B cell (primary cell): ENCODE measurements at regions not wholly inside any gene's neighbourhood (a gene's known extent, or its start where the extent isn't known, plus 50 kb on each side); places are given as distances from the start of the nearest gene placed in this dataset.
"Not testable (repeated sequence)": the region's sequence is repeated elsewhere in the genome, so short reads cannot be mapped to it uniquely, and the experiment has no call there.

ENCODE experiments used
- ATAC-seq: fragments of 200-7000 bp; cut with Tn5 transposase; one replicate; pipeline ENCODE4 v1.10.0; 2021; ENCODE audit warnings: low read depth, mild to moderate bottlenecking, moderate number of reproducible peaks, moderate library complexity
- CTCF ChIA-PET: fragments of 350-600 bp; sonication (Branson Sonifier 250); formaldehyde crosslinking; loops from one replicate; lab custom pipeline; 2021; ENCODE audit warnings: antibody characterized with exemption, inconsistent platforms; lab: Charles Lee
- POLR2A ChIA-PET: fragments of 350-600 bp; sonication (Branson Sonifier 250); formaldehyde crosslinking; loops from one replicate; lab custom pipeline; 2021; ENCODE audit warnings: antibody characterized with exemption; lab: Charles Lee
- DNase-seq: peaks from one replicate; pipeline ENCODE4 v3.0.0; 2013
- H2AFZ ChIP-seq: 2 replicates; pipeline ENCODE4 v1.6.1; 2012; ENCODE audit warnings: mild to moderate bottlenecking, low read depth, low read length; ENCODE audit not compliant: insufficient read depth, poor library complexity, severe bottlenecking
- H3K27ac ChIP-seq, 2 donors: 1 replicate in 1 of 2; 2 replicates in 1 of 2; pipeline ENCODE4 v1.5.1; 2012 to 2013; ENCODE audit warnings: low read length in 2 of 2, mild to moderate bottlenecking in 2 of 2, moderate library complexity in 1 of 2
- H3K27me3 ChIP-seq, 4 experiments: fragments of 200-600 bp in 1 of 4; sonication (generic) in 1 of 4; replicated peaks in 1 of 4; 1 replicate in 2 of 4; 2 replicates in 2 of 4; pipeline versions ENCODE4 v1.6.1 to v1.7.0; 2013 to 2016; ENCODE audit warnings: low read length in 3 of 4, mild to moderate bottlenecking in 2 of 4, mixed read lengths in 1 of 4, moderate library complexity in 1 of 4; ENCODE audit not compliant: insufficient read depth in 4 of 4, control insufficient read depth in 3 of 4; ENCODE audit errors: control extremely low read depth in 1 of 4
- H3K36me3 ChIP-seq, 2 experiments: replicated peaks in 1 of 2; 1 replicate in 1 of 2; 2 replicates in 1 of 2; pipeline versions ENCODE4 v1.6.1 to v1.7.1; 2013; ENCODE audit warnings: low read length in 1 of 2; ENCODE audit not compliant: insufficient read depth in 2 of 2, control insufficient read depth in 1 of 2; ENCODE audit errors: control extremely low read depth in 1 of 2, extremely low read depth in 1 of 2
- H3K4me1 ChIP-seq, 2 donors: fragments of 200-600 bp in 1 of 2; sonication (generic) in 1 of 2; 1 replicate in 1 of 2; 2 replicates in 1 of 2; pipeline versions ENCODE4 v1.5.1 to v1.6.1; 2013 to 2017; ENCODE audit warnings: low read length in 2 of 2; ENCODE audit not compliant: control insufficient read depth in 2 of 2, insufficient read depth in 2 of 2
- H3K4me2 ChIP-seq: replicated peaks from 2 replicates; pipeline ENCODE3; 2012; ENCODE audit warnings: mild to moderate bottlenecking, low read depth, low read length; ENCODE audit not compliant: poor library complexity, severe bottlenecking
- H3K4me3 ChIP-seq, 5 experiments: fragments of 200-600 bp in 1 of 5; sonication (generic) in 1 of 5; 1 replicate in 3 of 5; 2 replicates in 2 of 5; pipeline versions ENCODE4 v1.5.1 to v1.7.0; 2011 to 2016; ENCODE audit warnings: low read length in 4 of 5, mild to moderate bottlenecking in 4 of 5, low read depth in 2 of 5, control low read depth in 1 of 5, moderate library complexity in 1 of 5; ENCODE audit not compliant: insufficient read depth in 1 of 5; ENCODE audit errors: control extremely low read depth in 1 of 5, extremely low read depth in 1 of 5
- H3K79me2 ChIP-seq: fragments of 200-600 bp; sonication (generic); one replicate; pipeline ENCODE4 v1.6.0; 2016; ENCODE audit warnings: low read length; ENCODE audit not compliant: control insufficient read depth, insufficient read depth
- H3K9ac ChIP-seq: fragments of 200-600 bp; sonication (generic); 2 replicates; pipeline ENCODE4 v1.6.1; 2017; ENCODE audit warnings: mild to moderate bottlenecking, low read length, moderate library complexity
- H3K9me3 ChIP-seq, 3 donors: one replicate each; pipeline versions ENCODE4 v1.6.1 to v1.7.1; 2013; ENCODE audit warnings: low read length in 2 of 3; ENCODE audit not compliant: control insufficient read depth in 2 of 3, insufficient read depth in 1 of 3; ENCODE audit errors: control extremely low read depth in 1 of 3
- H4K20me1 ChIP-seq: 2 replicates; pipeline ENCODE4 v1.6.0; 2012; ENCODE audit warnings: mild to moderate bottlenecking, low read length; ENCODE audit not compliant: insufficient read depth, control insufficient read depth, poor library complexity, severe bottlenecking
- H3K27ac Mint-ChIP-seq: one replicate; pipeline ENCODE4 v1.8.0; 2021; ENCODE audit warnings: mixed read lengths
- H3K27me3 Mint-ChIP-seq: one replicate; pipeline ENCODE4 v1.8.0; 2021; ENCODE audit warnings: mixed read lengths
- H3K4me1 Mint-ChIP-seq: one replicate; pipeline ENCODE4 v1.8.0; 2021; ENCODE audit warnings: mixed read lengths
- H3K4me3 Mint-ChIP-seq: one replicate; pipeline ENCODE4 v1.8.0; 2021; ENCODE audit warnings: mixed read lengths
- H3K9me3 Mint-ChIP-seq: one replicate; pipeline ENCODE4 v1.8.0; 2022; ENCODE audit warnings: mixed read lengths; ENCODE audit not compliant: insufficient read depth
- EZH2 ChIP-seq: IDR thresholded peaks from 2 replicates; pipeline ENCODE4 v1.6.1; 2012; ENCODE audit warnings: borderline replicate concordance, low read depth, mild to moderate bottlenecking, moderate library complexity, low read length; ENCODE audit not compliant: insufficient read depth, poor library complexity, severe bottlenecking
- WGBS: methylation state at CpG from one replicate; pipeline ENCODE4 v1.1.5; 2013; ENCODE audit warnings: missing lambda C conversion rate; ENCODE audit not compliant: insufficient coverage; 5-methylcytosine and 5-hydroxymethylcytosine counted together
- intact Hi-C: fragments of 100-400 bp; cut with micrococcal nuclease; formaldehyde crosslinking; loops from one replicate; pipeline ENCODE4 v1.10.0; 2022
- TF ChIP-seq, protein P1 (sequence below): fragments of 200-600 bp; IDR thresholded peaks from one replicate; pipeline ENCODE4 v1.8.0; 2022; ENCODE audit warnings: antibody characterized with exemption, mild to moderate bottlenecking

- H3K9me3 Mint-ChIP-seq = no peaks in the 10 kb centered on the region
- H3K9ac ChIP-seq = no peak overlapping the region
- DNase-seq (no peak), ATAC-seq (no peak)
- no peaks in the 10 kb centered on the region for H4K20me1 ChIP-seq
- no peak for TF ChIP-seq EZH2
- TF ChIP-seq, protein P1, sequence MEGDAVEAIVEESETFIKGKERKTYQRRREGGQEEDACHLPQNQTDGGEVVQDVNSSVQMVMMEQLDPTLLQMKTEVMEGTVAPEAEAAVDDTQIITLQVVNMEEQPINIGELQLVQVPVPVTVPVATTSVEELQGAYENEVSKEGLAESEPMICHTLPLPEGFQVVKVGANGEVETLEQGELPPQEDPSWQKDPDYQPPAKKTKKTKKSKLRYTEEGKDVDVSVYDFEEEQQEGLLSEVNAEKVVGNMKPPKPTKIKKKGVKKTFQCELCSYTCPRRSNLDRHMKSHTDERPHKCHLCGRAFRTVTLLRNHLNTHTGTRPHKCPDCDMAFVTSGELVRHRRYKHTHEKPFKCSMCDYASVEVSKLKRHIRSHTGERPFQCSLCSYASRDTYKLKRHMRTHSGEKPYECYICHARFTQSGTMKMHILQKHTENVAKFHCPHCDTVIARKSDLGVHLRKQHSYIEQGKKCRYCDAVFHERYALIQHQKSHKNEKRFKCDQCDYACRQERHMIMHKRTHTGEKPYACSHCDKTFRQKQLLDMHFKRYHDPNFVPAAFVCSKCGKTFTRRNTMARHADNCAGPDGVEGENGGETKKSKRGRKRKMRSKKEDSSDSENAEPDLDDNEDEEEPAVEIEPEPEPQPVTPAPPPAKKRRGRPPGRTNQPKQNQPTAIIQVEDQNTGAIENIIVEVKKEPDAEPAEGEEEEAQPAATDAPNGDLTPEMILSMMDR = no peak
- no peak overlapping the region for H3K4me2 ChIP-seq
- no peaks in the 10 kb centered on the region for H3K4me1 ChIP-seq
- no peaks in the 10 kb centered on the region for H3K36me3 ChIP-seq
- no peak overlapping the region for H3K4me3 ChIP-seq
- no peak overlapping the region for H2AFZ ChIP-seq
- ChIA-PET CTCF (no interaction called here), POLR2A (no interaction called here)
- no peaks in the 10 kb centered on the region for H3K27me3 ChIP-seq
- no peaks in the 10 kb centered on the region for H3K9me3 ChIP-seq
- no peak overlapping the region for H3K27ac ChIP-seq
- intact Hi-C loops = no loop called here
- no peaks in the 10 kb centered on the region for H3K4me1 Mint-ChIP-seq
- 100% methylated on average over 1 of the region's 4 CpGs for WGBS
- H3K79me2 ChIP-seq = no peaks in the 10 kb centered on the region
- H3K4me3 Mint-ChIP-seq = no peak overlapping the region
- no peaks in the 10 kb centered on the region for H3K27me3 Mint-ChIP-seq
- no peak overlapping the region for H3K27ac Mint-ChIP-seq
Observed at GRCh38 chr18:71301596-71301995, 1012.8 kb downstream of the SOCS6 start.

GRCh38 chr18:71294201-71294600 lies 1005.4 kb downstream of the SOCS6 start:
- H3K27ac ChIP-seq, H3K4me3 ChIP-seq, ATAC-seq, H3K4me2 ChIP-seq, H3K79me2 ChIP-seq, intact Hi-C loops, H3K9ac ChIP-seq, H3K9me3 Mint-ChIP-seq, POLR2A ChIA-PET, DNase-seq, H3K27me3 ChIP-seq, H2AFZ ChIP-seq, H3K9me3 ChIP-seq, CTCF ChIA-PET, H3K4me3 Mint-ChIP-seq, H3K36me3 ChIP-seq, H3K4me1 Mint-ChIP-seq, H3K27ac Mint-ChIP-seq, H4K20me1 ChIP-seq, H3K4me1 ChIP-seq, H3K27me3 Mint-ChIP-seq: not testable (repeated sequence)
- WGBS = no CpG with 5 or more reads among the region's 3 CpGs
